ENCODE measurements at regions not wholly inside any gene's neighbourhood (a gene's known extent, or its start where the extent isn't known, plus 50 kb on each side); places are given as distances from the start of the nearest gene placed in this dataset.

GRCh38 chr21:31455506-31455905 lies 111.4 kb upstream of the TIAM1 start:
- TF ChIP-seq CTCF (IDR thresholded peaks at IDR 0.05) (no peak), POLR2A (IDR thresholded peaks at IDR 0.05) (no peak)

All from lower leg skin (tissue), 3 donors.